Spleen (tissue), 11 donors: ENCODE measurements at regions not wholly inside any gene's neighbourhood (a gene's known extent, or its start where the extent isn't known, plus 50 kb on each side); places are given as distances from the start of the nearest gene placed in this dataset.
A peak's percentile ranks its signal among the peaks of the same experiment; 100 is the strongest.

Experiments used
- DNase-seq: peaks from one replicate; pipeline ENCODE4 v3.0.0-alpha.2; 2020
- H3K27ac ChIP-seq, 8 donors: fragments of 200-600 bp; sonication (generic) in 7 of 8; 1 replicate in 4 of 8; 2 replicates in 4 of 8; pipeline versions ENCODE4 v1.5.0 to v1.8.0; 2016 to 2021; ENCODE audit warnings: inconsistent platforms in 4 of 8, mild to moderate bottlenecking in 4 of 8, moderate library complexity in 1 of 8
- H3K27me3 ChIP-seq, 7 donors: fragments of 200-600 bp; sonication (generic) in 6 of 7; replicated peaks in 1 of 7; 1 replicate in 4 of 7; 2 replicates in 3 of 7; pipeline versions ENCODE4 v1.5.0 to v1.8.0; 2016 to 2021; ENCODE audit warnings: inconsistent platforms in 3 of 7, mild to moderate bottlenecking in 1 of 7
- H3K36me3 ChIP-seq, 6 donors: fragments of 200-600 bp; sonication (generic) in 5 of 6; 1 replicate in 4 of 6; 2 replicates in 2 of 6; pipeline versions ENCODE4 v1.5.0 to v1.8.0; 2016 to 2021; ENCODE audit warnings: inconsistent platforms in 2 of 6
- H3K4me1 ChIP-seq, 6 donors: fragments of 200-600 bp; sonication (generic) in 5 of 6; 1 replicate in 3 of 6; 2 replicates in 3 of 6; pipeline versions ENCODE4 v1.5.0 to v1.8.0; 2016 to 2021; ENCODE audit warnings: inconsistent platforms in 3 of 6
- H3K4me3 ChIP-seq, 8 donors: fragments of 200-600 bp; sonication (generic) in 7 of 8; 1 replicate in 4 of 8; 2 replicates in 4 of 8; pipeline versions ENCODE4 v1.5.0 to v1.8.0; 2016 to 2021; ENCODE audit warnings: inconsistent platforms in 4 of 8, mild to moderate bottlenecking in 4 of 8, moderate library complexity in 2 of 8
- H3K9me3 ChIP-seq, 8 donors: fragments of 200-600 bp; sonication (generic) in 7 of 8; 1 replicate in 4 of 8; 2 replicates in 4 of 8; pipeline versions ENCODE4 v1.5.0 to v1.8.0; 2016 to 2021; ENCODE audit warnings: inconsistent platforms in 4 of 8
- POLR2A ChIP-seq, 3 donors: fragments of 450-650 bp; IDR thresholded peaks; one replicate each; pipeline ENCODE4 v1.5.1; 2017; ENCODE audit warnings: antibody characterized with exemption in 3 of 3, mild to moderate bottlenecking in 1 of 3
- POLR2AphosphoS5 ChIP-seq, 3 donors: sonication (generic); formaldehyde crosslinking; IDR thresholded peaks; one replicate each; pipeline ENCODE4 v1.5.1; 2017; ENCODE audit warnings: antibody characterized with exemption in 3 of 3
- WGBS, 5 donors: extraction: QIAGEN DNeasy Blood & Tissue Kit in 3 of 5; methylation state at CpG; one replicate each; pipeline versions ENCODE4 v1.1.5 to v1.1.7; 2013 to 2018; 5-methylcytosine and 5-hydroxymethylcytosine counted together
- intact Hi-C: fragments of 100-400 bp; cut with DNase I; formaldehyde crosslinking; loops from one replicate; pipeline ENCODE4 v1.15.0; 2023; ENCODE audit warnings: low total_unique reads
- TF ChIP-seq, protein P1 (sequence below), 11 experiments: fragments of 200-600 bp in 7 of 11; fragments of 450-650 bp in 4 of 11; sonication (generic) in 4 of 11; IDR thresholded peaks in 8 of 11; conservative IDR thresholded peaks in 3 of 11; 1 replicate in 7 of 11; 2 replicates in 4 of 11; pipeline versions ENCODE4 v1.4.0 to v1.8.0; 2016 to 2021; ENCODE audit warnings: antibody characterized with exemption in 11 of 11, inconsistent platforms in 4 of 11, mild to moderate bottlenecking in 1 of 11
- donor health status: healthy with polysubstance abuse.
- donor health status: DM: no; HTN: no; CAD: no; lungs with moderate emphysema.
- donor health status: DM: no; HTN: no; CAD: no.
- donor health status: Bipolar disorder and iron deficiency.
- donor health status: healthy.
- donor health status: DM: no; HTN: no; CAD: no.
- donor health status: DM: yes; HTN: yes; CAD: no.

GRCh38 chr3:166446986-166447385 is 609.8 kb upstream of the BCHE start:
- Histone ChIP-seq H3K4me3 (no peak overlapping the region), H3K4me1 (no peaks in the 10 kb centered on the region), H3K27me3 (no peaks in the 10 kb centered on the region), H3K27ac (no peak overlapping the region), H3K9me3 (peaks cover 0 to 13% (median 3%) of the 10 kb centered on the region in 8 donors), H3K36me3 (no peaks in the 10 kb centered on the region)
- TF ChIP-seq POLR2AphosphoS5 (IDR thresholded peaks at IDR 0.05) (no peak), POLR2A (IDR thresholded peaks at IDR 0.05) (no peak)
- TF ChIP-seq, protein P1, sequence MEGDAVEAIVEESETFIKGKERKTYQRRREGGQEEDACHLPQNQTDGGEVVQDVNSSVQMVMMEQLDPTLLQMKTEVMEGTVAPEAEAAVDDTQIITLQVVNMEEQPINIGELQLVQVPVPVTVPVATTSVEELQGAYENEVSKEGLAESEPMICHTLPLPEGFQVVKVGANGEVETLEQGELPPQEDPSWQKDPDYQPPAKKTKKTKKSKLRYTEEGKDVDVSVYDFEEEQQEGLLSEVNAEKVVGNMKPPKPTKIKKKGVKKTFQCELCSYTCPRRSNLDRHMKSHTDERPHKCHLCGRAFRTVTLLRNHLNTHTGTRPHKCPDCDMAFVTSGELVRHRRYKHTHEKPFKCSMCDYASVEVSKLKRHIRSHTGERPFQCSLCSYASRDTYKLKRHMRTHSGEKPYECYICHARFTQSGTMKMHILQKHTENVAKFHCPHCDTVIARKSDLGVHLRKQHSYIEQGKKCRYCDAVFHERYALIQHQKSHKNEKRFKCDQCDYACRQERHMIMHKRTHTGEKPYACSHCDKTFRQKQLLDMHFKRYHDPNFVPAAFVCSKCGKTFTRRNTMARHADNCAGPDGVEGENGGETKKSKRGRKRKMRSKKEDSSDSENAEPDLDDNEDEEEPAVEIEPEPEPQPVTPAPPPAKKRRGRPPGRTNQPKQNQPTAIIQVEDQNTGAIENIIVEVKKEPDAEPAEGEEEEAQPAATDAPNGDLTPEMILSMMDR (IDR thresholded peaks at IDR 0.05 in 8 of 11, conservative IDR thresholded peaks at IDR 0.05 in 3 of 11), result no peak
- intact Hi-C loops, result no loop called here
- no peak for DNase-seq
- WGBS, 5 donors, result 69 to 90% (median 72%) methylated on average over 3 of the region's 3 CpGs

DNA sequence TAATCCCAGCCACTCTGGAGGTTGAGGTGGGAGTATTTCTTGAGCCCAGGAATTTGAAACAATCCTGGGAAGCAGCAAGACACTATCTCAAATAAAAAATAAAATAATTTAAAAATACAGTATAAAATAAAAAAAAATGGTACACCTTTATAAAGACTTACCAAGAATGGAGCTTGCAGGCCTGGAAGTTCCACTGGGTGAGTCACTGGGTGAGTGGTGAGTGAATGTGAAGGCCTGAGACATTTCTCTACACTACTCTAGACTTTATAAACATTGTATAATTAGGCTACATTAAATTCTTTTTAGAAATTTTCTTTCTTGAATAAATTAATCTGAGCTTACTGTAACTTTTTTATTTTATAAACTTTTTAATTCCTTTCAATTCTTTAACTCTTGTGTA is 609.1 kb upstream of the BCHE start:
- no peak overlapping the region for H3K27ac ChIP-seq
- TF ChIP-seq POLR2A (IDR thresholded peaks at IDR 0.05), result no peak
- TF ChIP-seq POLR2AphosphoS5 (IDR thresholded peaks at IDR 0.05), result no peak
- TF ChIP-seq, protein P1 (IDR thresholded peaks at IDR 0.05 in 8 of 11, conservative IDR thresholded peaks at IDR 0.05 in 3 of 11), result no peak
- H3K4me1 ChIP-seq, result no peaks in the 10 kb centered on the region
- no peaks in the 10 kb centered on the region for H3K36me3 ChIP-seq
- H3K27me3 ChIP-seq, result no peaks in the 10 kb centered on the region
- no peak for DNase-seq
- no peak overlapping the region for H3K4me3 ChIP-seq
- H3K9me3 ChIP-seq, result peaks cover 0 to 13% (median 3%) of the 10 kb centered on the region in 8 donors
- intact Hi-C loops, result no loop called here

DNA sequence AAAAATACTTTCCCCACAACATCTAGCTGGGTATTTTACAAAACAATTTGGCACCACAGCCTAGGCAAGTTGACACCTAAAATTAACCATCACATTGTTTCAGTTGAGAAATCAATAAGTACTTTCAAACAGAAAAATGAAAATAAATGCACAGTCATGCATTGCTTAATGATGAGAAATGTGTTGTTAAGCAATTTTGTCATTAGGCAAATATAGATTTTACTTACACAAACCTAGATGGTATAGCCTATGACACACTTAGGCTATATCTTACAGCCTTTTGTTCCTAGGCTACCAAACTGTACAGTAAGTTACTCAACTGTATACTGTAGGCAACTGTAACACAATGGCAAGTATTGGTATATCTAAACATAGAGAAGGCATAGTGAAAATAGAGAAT is 608.6 kb upstream of the BCHE start:
- Histone ChIP-seq H3K4me3 (no peak overlapping the region), H3K9me3 (peaks cover 0 to 13% (median 3%) of the 10 kb centered on the region in 8 donors), H3K27me3 (no peaks in the 10 kb centered on the region), H3K27ac (no peak overlapping the region), H3K36me3 (no peaks in the 10 kb centered on the region), H3K4me1 (no peaks in the 10 kb centered on the region)
- intact Hi-C loops, result no loop called here
- no peak for TF ChIP-seq POLR2A (IDR thresholded peaks at IDR 0.05)
- TF ChIP-seq, protein P1 (IDR thresholded peaks at IDR 0.05 in 8 of 11, conservative IDR thresholded peaks at IDR 0.05 in 3 of 11), result no peak
- TF ChIP-seq POLR2AphosphoS5 (IDR thresholded peaks at IDR 0.05), result no peak
- DNase-seq, result no peak

- DNase-seq, result peak; percentile 64
- 80 to 91% (median 85%) methylated on average over 7 to 9 of the region's 9 CpGs for WGBS, 5 donors
Observed at GRCh38 chr3:166444756-166445155, 607.5 kb upstream of the BCHE start.

More at GRCh38 chr3:166444756-166445155, 607.5 kb upstream of the BCHE start:
- H3K9me3 ChIP-seq, result peaks cover 0 to 13% (median 3%) of the 10 kb centered on the region in 8 donors
- intact Hi-C loops, result no loop called here
- H3K27me3 ChIP-seq, result no peaks in the 10 kb centered on the region
- TF ChIP-seq POLR2AphosphoS5 (IDR thresholded peaks at IDR 0.05), result no peak
- TF ChIP-seq, protein P1 (IDR thresholded peaks at IDR 0.05 in 8 of 11, conservative IDR thresholded peaks at IDR 0.05 in 3 of 11), result no peak
- no peak for TF ChIP-seq POLR2A (IDR thresholded peaks at IDR 0.05)
- no peaks in the 10 kb centered on the region for H3K4me1 ChIP-seq
- H3K36me3 ChIP-seq, result no peaks in the 10 kb centered on the region
- H3K27ac ChIP-seq, result no peak overlapping the region
- H3K4me3 ChIP-seq, result no peak overlapping the region
